ENCODE measurements at regions not wholly inside any gene's neighbourhood (a gene's known extent, or its start where the extent isn't known, plus 50 kb on each side); places are given as distances from the start of the nearest gene placed in this dataset.

GRCh38 chr2:138122891-138123290, 158.6 kb downstream of the HNMT start:
- ChIA-PET POLR2A (no interaction called here), CTCF (no interaction called here)
- no peaks in the 10 kb centered on the region for H3K9me3 ChIP-seq (ENCODE audit: control insufficient read depth, insufficient read depth, low read length)
- no peak overlapping the region for H3K27ac ChIP-seq (ENCODE audit: low read depth, low read length)
- no peak overlapping the region for H3K4me3 ChIP-seq (ENCODE audit: low read depth, low read length)
- peaks cover 3% of the 10 kb centered on the region for H3K27me3 ChIP-seq (ENCODE audit: control insufficient read depth, insufficient read depth, low read length)
- DNase-seq (ENCODE audit: low read depth, low spot score): no peak
- no peak for TF ChIP-seq CTCF (IDR thresholded peaks at IDR 0.05; ENCODE audit: low read depth, low read length)

GRCh38 chr2:138123741-138124140, 159.5 kb downstream of the HNMT start:
- TF ChIP-seq CTCF (IDR thresholded peaks at IDR 0.05; ENCODE audit: low read depth, low read length): no peak
- no peak overlapping the region for H3K4me3 ChIP-seq (ENCODE audit: low read depth, low read length)
- CTCF ChIA-PET: no interaction called here
- POLR2A ChIA-PET: no interaction called here
- H3K27ac ChIP-seq (ENCODE audit: low read depth, low read length): no peak overlapping the region
- no peaks in the 10 kb centered on the region for H3K9me3 ChIP-seq (ENCODE audit: control insufficient read depth, insufficient read depth, low read length)
- no peak for DNase-seq (ENCODE audit: low read depth, low spot score)
- peaks cover 3% of the 10 kb centered on the region for H3K27me3 ChIP-seq (ENCODE audit: control insufficient read depth, insufficient read depth, low read length)

DNA sequence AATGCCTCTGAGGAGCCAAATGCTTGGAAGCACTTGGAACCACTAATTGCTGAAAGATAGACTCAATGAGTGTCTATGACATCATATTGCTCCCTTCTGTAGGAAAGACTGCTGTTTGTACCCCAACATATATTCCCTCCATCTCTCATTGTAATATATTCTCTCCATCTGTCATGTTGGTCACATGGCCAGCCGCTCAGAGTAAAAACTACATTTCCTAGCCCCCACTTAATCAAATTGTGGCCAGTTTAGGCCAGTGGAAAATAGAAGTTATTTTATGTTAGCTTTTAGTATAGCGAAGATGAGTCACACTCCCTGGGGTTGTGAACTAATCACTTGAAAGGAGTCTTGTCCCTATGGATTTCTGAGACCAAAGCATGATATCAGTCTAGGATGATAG, 160.2 kb downstream of the HNMT start:
- no peak for DNase-seq (ENCODE audit: low read depth, low spot score)
- H3K27ac ChIP-seq (ENCODE audit: low read depth, low read length): no peak overlapping the region
- ChIA-PET POLR2A (no interaction called here), CTCF (interaction anchor here (0.6 kb wide), 2 partner anchors 553 to 609 kb away, joined by 3 to 5 read pairs; no protein-coding TSS in a partner anchor)
- H3K9me3 ChIP-seq (ENCODE audit: control insufficient read depth, insufficient read depth, low read length): no peaks in the 10 kb centered on the region
- no peak for TF ChIP-seq CTCF (IDR thresholded peaks at IDR 0.05; ENCODE audit: low read depth, low read length)
- peaks cover 3% of the 10 kb centered on the region for H3K27me3 ChIP-seq (ENCODE audit: control insufficient read depth, insufficient read depth, low read length)
- no peak overlapping the region for H3K4me3 ChIP-seq (ENCODE audit: low read depth, low read length)

GRCh38 chr2:138125306-138126288, 161.3 kb downstream of the HNMT start:
- TF ChIP-seq CTCF (IDR thresholded peaks at IDR 0.05; ENCODE audit: low read depth, low read length): no peak
- Histone ChIP-seq H3K27me3 (ENCODE audit: control insufficient read depth, insufficient read depth, low read length) (peaks cover 3% of the 10 kb centered on the region), H3K27ac (ENCODE audit: low read depth, low read length) (no peak overlapping the region), H3K4me3 (ENCODE audit: low read depth, low read length) (no peak overlapping the region), H3K9me3 (ENCODE audit: control insufficient read depth, insufficient read depth, low read length) (no peaks in the 10 kb centered on the region)
- no peak for DNase-seq (ENCODE audit: low read depth, low spot score)
- POLR2A ChIA-PET: no interaction called here
- CTCF ChIA-PET: no interaction called here

- DNase-seq (ENCODE audit: low read depth, low spot score): no peak
- Histone ChIP-seq H3K27ac (ENCODE audit: low read depth, low read length) (no peak overlapping the region), H3K4me3 (ENCODE audit: low read depth, low read length) (no peak overlapping the region), H3K27me3 (ENCODE audit: control insufficient read depth, insufficient read depth, low read length) (no peaks in the 10 kb centered on the region), H3K9me3 (ENCODE audit: control insufficient read depth, insufficient read depth, low read length) (no peaks in the 10 kb centered on the region)
- TF ChIP-seq CTCF (IDR thresholded peaks at IDR 0.05; ENCODE audit: low read depth, low read length): no peak
- POLR2A ChIA-PET: no interaction called here
- CTCF ChIA-PET: no interaction called here
These were observed 167.8 kb downstream of the HNMT start for GRCh38 chr2:138132108-138132507.
